Epithelial cell of prostate (primary cell): ENCODE measurements at regions not wholly inside any gene's neighbourhood (a gene's known extent, or its start where the extent isn't known, plus 50 kb on each side); places are given as distances from the start of the nearest gene placed in this dataset.

ENCODE experiments used
- DNase-seq: peaks from one replicate; pipeline ENCODE4 v3.0.0-alpha.2; 2011; ENCODE audit warnings: low read depth, low spot score
- H3K27ac ChIP-seq: fragments of 450-650 bp; 2 replicates; pipeline ENCODE4 v1.5.1; 2017; ENCODE audit warnings: mild to moderate bottlenecking

- no peak for DNase-seq
- no peak overlapping the region for H3K27ac ChIP-seq
Measured at GRCh38 chr4:71266090-71266794, 72.6 kb upstream of the SLC4A4 start.

- DNase-seq = no peak
Measured at GRCh38 chr4:71267244-71267643, 71.6 kb upstream of the SLC4A4 start.

GRCh38 chr4:71268166-71268565 is 70.7 kb upstream of the SLC4A4 start:
- DNase-seq = no peak
- H3K27ac ChIP-seq = no peak overlapping the region

More at GRCh38 chr4:71267244-71267643, 71.6 kb upstream of the SLC4A4 start:
- H3K27ac ChIP-seq = no peak overlapping the region

GRCh38 chr4:71269233-71269632 is 69.6 kb upstream of the SLC4A4 start:
- DNase-seq = no peak
- no peak overlapping the region for H3K27ac ChIP-seq

GRCh38 chr4:71270901-71271300 is 67.9 kb upstream of the SLC4A4 start:
- DNase-seq = no peak
- H3K27ac ChIP-seq = no peak overlapping the region

- no peak overlapping the region for H3K27ac ChIP-seq
- no peak for DNase-seq
Measured at GRCh38 chr4:71272976-71273375, 65.8 kb upstream of the SLC4A4 start.

- H3K27ac ChIP-seq = no peak overlapping the region
- no peak for DNase-seq
Measured at GRCh38 chr4:71275004-71275403, 63.8 kb upstream of the SLC4A4 start.

- no peak overlapping the region for H3K27ac ChIP-seq
- DNase-seq = no peak
Measured at GRCh38 chr4:71275570-71275969, 63.2 kb upstream of the SLC4A4 start.

GRCh38 chr4:71277353-71277752 is 61.5 kb upstream of the SLC4A4 start:
- no peak overlapping the region for H3K27ac ChIP-seq
- DNase-seq = no peak

- no peak for DNase-seq
- H3K27ac ChIP-seq = no peak overlapping the region
Measured at GRCh38 chr4:71283642-71284257, 55.1 kb upstream of the SLC4A4 start.

GRCh38 chr4:71287305-71287704 is 51.5 kb upstream of the SLC4A4 start:
- DNase-seq = no peak
- H3K27ac ChIP-seq = no peak overlapping the region

- H3K27ac ChIP-seq = no peak overlapping the region
- DNase-seq = no peak
Measured at GRCh38 chr4:71288875-71289274, 49.9 kb upstream of the SLC4A4 start.
